Thyroid gland (tissue), 4 donors: ENCODE measurements at regions not wholly inside any gene's neighbourhood (a gene's known extent, or its start where the extent isn't known, plus 50 kb on each side); places are given as distances from the start of the nearest gene placed in this dataset.

Source experiments
- POLR2A ChIP-seq, 2 donors: fragments of 450-650 bp; IDR thresholded peaks; one replicate each; pipeline ENCODE4 v1.6.1; 2017; ENCODE audit warnings: antibody characterized with exemption in 2 of 2, mild to moderate bottlenecking in 2 of 2, moderate library complexity in 1 of 2
- TF ChIP-seq, protein P1 (sequence below), 6 experiments: fragments of 200-600 bp in 3 of 6; fragments of 450-650 bp in 3 of 6; sonication (generic) in 3 of 6; IDR thresholded peaks; one replicate each; pipeline ENCODE4 v1.5.1; 2016 to 2019; ENCODE audit warnings: antibody characterized with exemption in 6 of 6, mild to moderate bottlenecking in 2 of 6, inconsistent platforms in 1 of 6, moderate library complexity in 1 of 6

DNA sequence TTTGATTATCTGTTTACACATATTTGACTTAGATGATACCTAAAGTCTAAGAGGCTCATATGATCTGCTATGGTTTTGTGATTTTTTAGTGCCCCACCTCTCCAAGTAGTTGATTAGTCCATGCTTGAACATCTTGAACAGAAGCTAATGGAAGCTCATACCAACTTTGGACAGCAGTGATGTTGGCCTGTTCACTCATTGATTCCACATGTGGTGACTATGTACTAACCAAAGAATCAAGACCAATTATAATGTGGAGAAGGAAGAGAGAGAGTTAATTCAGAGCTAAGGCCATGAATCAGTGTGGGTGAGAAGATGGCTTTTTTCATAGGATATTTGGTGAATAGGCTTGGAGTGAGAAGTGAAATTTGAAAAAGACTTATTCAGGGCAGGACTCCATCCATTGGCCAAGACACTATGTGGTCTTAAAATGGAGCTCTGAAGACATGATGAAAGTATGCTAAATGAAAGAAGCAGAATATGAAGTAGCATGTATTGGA lies 178.3 kb upstream of the TWIST2 start:
- TF ChIP-seq, protein P1, sequence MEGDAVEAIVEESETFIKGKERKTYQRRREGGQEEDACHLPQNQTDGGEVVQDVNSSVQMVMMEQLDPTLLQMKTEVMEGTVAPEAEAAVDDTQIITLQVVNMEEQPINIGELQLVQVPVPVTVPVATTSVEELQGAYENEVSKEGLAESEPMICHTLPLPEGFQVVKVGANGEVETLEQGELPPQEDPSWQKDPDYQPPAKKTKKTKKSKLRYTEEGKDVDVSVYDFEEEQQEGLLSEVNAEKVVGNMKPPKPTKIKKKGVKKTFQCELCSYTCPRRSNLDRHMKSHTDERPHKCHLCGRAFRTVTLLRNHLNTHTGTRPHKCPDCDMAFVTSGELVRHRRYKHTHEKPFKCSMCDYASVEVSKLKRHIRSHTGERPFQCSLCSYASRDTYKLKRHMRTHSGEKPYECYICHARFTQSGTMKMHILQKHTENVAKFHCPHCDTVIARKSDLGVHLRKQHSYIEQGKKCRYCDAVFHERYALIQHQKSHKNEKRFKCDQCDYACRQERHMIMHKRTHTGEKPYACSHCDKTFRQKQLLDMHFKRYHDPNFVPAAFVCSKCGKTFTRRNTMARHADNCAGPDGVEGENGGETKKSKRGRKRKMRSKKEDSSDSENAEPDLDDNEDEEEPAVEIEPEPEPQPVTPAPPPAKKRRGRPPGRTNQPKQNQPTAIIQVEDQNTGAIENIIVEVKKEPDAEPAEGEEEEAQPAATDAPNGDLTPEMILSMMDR (IDR thresholded peaks at IDR 0.05), result no peak
- no peak for TF ChIP-seq POLR2A (IDR thresholded peaks at IDR 0.05)
